ENCODE measurements at regions not wholly inside any gene's neighbourhood (a gene's known extent, or its start where the extent isn't known, plus 50 kb on each side); places are given as distances from the start of the nearest gene placed in this dataset.

- TF ChIP-seq CTCF (IDR thresholded peaks at IDR 0.05; ENCODE audit: insufficient read depth, low read length) (no peak), REST (IDR thresholded peaks at IDR 0.05; ENCODE audit: insufficient replicate concordance, low read depth) (no peak), POLR2AphosphoS5 (IDR thresholded peaks at IDR 0.05; ENCODE audit: low read depth) (no peak)
Measured at GRCh38 chr7:25927626-25927978, 224.4 kb upstream of the NFE2L3 start.

Data from HL-60 (cell line).